Vagina (tissue), 2 donors: ENCODE measurements at regions not wholly inside any gene's neighbourhood (a gene's known extent, or its start where the extent isn't known, plus 50 kb on each side); places are given as distances from the start of the nearest gene placed in this dataset.

Experiments used
- DNase-seq, 2 donors: peaks; one replicate each; pipeline ENCODE4 v3.0.0-alpha.2; 2017; ENCODE audit errors: extremely low spot score in 2 of 2
- H3K27ac ChIP-seq: fragments of 200-600 bp; sonication (generic); one replicate; pipeline ENCODE4 v1.5.1; 2019
- H3K27me3 ChIP-seq: fragments of 200-600 bp; sonication (generic); one replicate; pipeline ENCODE4 v1.5.1; 2019
- H3K36me3 ChIP-seq, 2 donors: fragments of 200-600 bp; sonication (generic); one replicate each; pipeline ENCODE4 v1.5.1; 2017 to 2019
- H3K4me1 ChIP-seq: fragments of 200-600 bp; sonication (generic); one replicate; pipeline ENCODE4 v1.5.1; 2019
- H3K4me3 ChIP-seq, 2 donors: fragments of 200-600 bp; sonication (generic); 1 replicate in 1 of 2; 2 replicates in 1 of 2; pipeline ENCODE4 v1.5.1; 2016 to 2019
- H3K9me3 ChIP-seq: fragments of 200-600 bp; sonication (generic); one replicate; pipeline ENCODE4 v1.5.1; 2019
- POLR2A ChIP-seq, 2 donors: fragments of 450-650 bp; IDR thresholded peaks; one replicate each; pipeline ENCODE4 v1.6.1; 2017; ENCODE audit warnings: antibody characterized with exemption in 2 of 2, mild to moderate bottlenecking in 2 of 2, moderate library complexity in 2 of 2
- POLR2AphosphoS5 ChIP-seq, 2 donors: sonication (generic); formaldehyde crosslinking; IDR thresholded peaks; one replicate each; pipeline ENCODE4 v1.9.0; 2017; ENCODE audit warnings: antibody characterized with exemption in 2 of 2, mild to moderate bottlenecking in 2 of 2, low read depth in 1 of 2; ENCODE audit not compliant: insufficient read depth in 1 of 2
- intact Hi-C: fragments of 100-400 bp; cut with DNase I; formaldehyde crosslinking; loops from one replicate; pipeline ENCODE4 v1.15.1; 2023
- TF ChIP-seq, protein P1 (sequence below), 3 experiments: fragments of 450-650 bp in 2 of 3; fragments of 200-600 bp in 1 of 3; sonication (generic) in 1 of 3; IDR thresholded peaks; one replicate each; pipeline ENCODE4 v1.5.1; 2017 to 2019; ENCODE audit warnings: antibody characterized with exemption in 3 of 3, mild to moderate bottlenecking in 2 of 3, moderate library complexity in 2 of 3

DNA sequence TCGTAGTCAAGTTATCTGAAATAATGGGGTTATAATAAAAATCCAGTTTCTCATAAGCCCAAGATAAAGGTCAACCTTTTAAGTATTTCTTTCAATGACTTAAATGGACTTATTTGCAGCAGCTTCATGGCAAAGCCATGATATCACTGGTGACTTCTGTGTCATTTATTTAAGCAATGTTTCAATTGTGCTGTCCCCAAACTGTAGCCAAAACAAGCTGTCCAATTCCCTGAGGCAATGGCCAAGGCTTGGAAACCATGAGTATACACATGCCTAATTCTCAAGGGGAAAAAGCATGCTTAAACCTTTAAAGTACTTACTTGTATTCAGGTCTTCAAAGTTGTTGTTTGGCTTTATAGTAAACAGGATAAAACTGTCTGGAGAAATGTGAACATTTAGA lies 376.4 kb upstream of the TNC start:
- H3K9me3 ChIP-seq, result no peaks in the 10 kb centered on the region
- DNase-seq, result no peak
- H3K4me3 ChIP-seq, result no peak overlapping the region
- H3K27ac ChIP-seq, result no peak overlapping the region
- H3K27me3 ChIP-seq, result no peaks in the 10 kb centered on the region
- no peaks in the 10 kb centered on the region for H3K4me1 ChIP-seq
- TF ChIP-seq, protein P1, sequence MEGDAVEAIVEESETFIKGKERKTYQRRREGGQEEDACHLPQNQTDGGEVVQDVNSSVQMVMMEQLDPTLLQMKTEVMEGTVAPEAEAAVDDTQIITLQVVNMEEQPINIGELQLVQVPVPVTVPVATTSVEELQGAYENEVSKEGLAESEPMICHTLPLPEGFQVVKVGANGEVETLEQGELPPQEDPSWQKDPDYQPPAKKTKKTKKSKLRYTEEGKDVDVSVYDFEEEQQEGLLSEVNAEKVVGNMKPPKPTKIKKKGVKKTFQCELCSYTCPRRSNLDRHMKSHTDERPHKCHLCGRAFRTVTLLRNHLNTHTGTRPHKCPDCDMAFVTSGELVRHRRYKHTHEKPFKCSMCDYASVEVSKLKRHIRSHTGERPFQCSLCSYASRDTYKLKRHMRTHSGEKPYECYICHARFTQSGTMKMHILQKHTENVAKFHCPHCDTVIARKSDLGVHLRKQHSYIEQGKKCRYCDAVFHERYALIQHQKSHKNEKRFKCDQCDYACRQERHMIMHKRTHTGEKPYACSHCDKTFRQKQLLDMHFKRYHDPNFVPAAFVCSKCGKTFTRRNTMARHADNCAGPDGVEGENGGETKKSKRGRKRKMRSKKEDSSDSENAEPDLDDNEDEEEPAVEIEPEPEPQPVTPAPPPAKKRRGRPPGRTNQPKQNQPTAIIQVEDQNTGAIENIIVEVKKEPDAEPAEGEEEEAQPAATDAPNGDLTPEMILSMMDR (IDR thresholded peaks at IDR 0.05), result no peak
- TF ChIP-seq POLR2A (IDR thresholded peaks at IDR 0.05) (no peak), POLR2AphosphoS5 (IDR thresholded peaks at IDR 0.05; ENCODE audit: insufficient read depth in 1 of 2, low read depth in 1 of 2) (no peak)
- intact Hi-C loops, result no loop called here
- no peaks in the 10 kb centered on the region for H3K36me3 ChIP-seq

DNA sequence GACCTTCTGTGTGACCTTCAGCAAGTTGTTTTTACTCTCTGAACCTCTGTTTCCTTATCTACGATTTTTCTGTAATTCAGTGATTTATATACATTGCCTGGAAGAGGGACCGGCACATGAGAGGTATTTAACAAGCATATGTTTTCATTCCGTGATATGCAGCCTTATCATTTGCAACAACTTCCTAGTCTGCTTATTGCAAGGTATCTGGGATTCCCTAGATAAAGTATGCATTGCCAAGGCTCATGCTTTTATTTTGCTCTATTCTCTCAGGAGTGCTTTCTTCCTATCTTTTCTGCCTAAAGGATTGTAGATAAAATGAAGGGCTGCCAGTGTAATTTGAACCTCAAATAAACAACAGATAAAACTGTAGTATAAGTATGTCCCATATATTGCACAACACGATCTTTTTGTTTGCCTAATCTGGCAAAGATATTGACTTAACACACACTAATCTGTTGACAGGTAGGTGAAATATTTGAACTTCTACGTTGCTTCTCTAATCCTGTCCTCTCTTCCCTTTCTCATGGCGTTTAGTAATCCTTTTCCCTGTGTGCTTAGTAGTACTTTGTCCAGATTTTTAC lies 377.2 kb upstream of the TNC start:
- TF ChIP-seq POLR2A (IDR thresholded peaks at IDR 0.05) (no peak), POLR2AphosphoS5 (IDR thresholded peaks at IDR 0.05; ENCODE audit: insufficient read depth in 1 of 2, low read depth in 1 of 2) (no peak)
- TF ChIP-seq, protein P1 (IDR thresholded peaks at IDR 0.05), result no peak
- Histone ChIP-seq H3K9me3 (no peaks in the 10 kb centered on the region), H3K4me1 (no peaks in the 10 kb centered on the region), H3K27ac (no peak overlapping the region), H3K4me3 (no peak overlapping the region), H3K27me3 (no peaks in the 10 kb centered on the region), H3K36me3 (no peaks in the 10 kb centered on the region)
- intact Hi-C loops, result no loop called here
- DNase-seq, result no peak

DNA sequence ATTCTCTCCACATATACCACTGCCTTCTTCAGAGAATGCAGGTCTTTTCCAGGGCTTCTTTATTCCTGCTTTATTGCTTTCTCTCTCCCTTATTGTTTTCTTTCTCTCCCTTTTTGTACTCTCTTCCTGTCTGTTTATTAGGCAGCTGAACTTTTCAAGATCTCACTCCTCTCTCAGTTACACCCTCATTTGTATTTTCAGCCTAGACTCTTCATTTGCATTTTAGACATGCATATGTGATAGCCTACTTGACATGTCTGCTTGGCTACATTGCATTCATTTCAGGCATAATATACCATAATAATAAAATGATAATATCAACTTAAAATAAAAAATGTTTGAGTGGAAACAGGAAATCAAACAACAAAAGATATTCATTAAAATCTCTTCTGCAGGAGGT lies 377.9 kb upstream of the TNC start:
- intact Hi-C loops, result no loop called here
- Histone ChIP-seq H3K4me3 (no peak overlapping the region), H3K9me3 (no peaks in the 10 kb centered on the region), H3K36me3 (no peaks in the 10 kb centered on the region), H3K27ac (no peak overlapping the region), H3K27me3 (no peaks in the 10 kb centered on the region), H3K4me1 (no peaks in the 10 kb centered on the region)
- no peak for TF ChIP-seq POLR2AphosphoS5 (IDR thresholded peaks at IDR 0.05; ENCODE audit: insufficient read depth in 1 of 2, low read depth in 1 of 2)
- TF ChIP-seq POLR2A (IDR thresholded peaks at IDR 0.05), result no peak
- TF ChIP-seq, protein P1 (IDR thresholded peaks at IDR 0.05), result no peak
- no peak for DNase-seq

DNA sequence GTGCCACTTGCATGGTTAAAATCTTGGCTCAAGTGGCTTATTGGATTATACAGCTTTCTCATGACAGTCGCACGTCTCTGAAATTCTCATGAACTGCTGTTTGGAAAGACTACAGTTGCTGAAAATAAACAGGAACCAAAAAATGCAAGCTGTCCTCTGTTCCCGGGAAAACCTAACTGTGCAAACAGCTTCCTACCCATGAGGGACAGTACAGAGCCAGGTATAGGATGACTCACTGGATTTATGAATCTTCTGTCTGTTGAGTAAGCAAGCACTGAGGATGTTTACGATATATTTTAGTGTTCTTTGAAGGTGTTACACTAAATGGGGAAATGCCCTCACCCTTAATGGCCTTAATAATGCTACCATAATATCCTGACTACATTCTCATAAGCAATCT lies 380.3 kb upstream of the TNC start:
- DNase-seq, result no peak
- Histone ChIP-seq H3K4me1 (no peaks in the 10 kb centered on the region), H3K36me3 (no peaks in the 10 kb centered on the region), H3K4me3 (no peak overlapping the region), H3K27ac (no peak overlapping the region), H3K9me3 (no peaks in the 10 kb centered on the region), H3K27me3 (no peaks in the 10 kb centered on the region)
- TF ChIP-seq POLR2A (IDR thresholded peaks at IDR 0.05) (no peak), POLR2AphosphoS5 (IDR thresholded peaks at IDR 0.05; ENCODE audit: insufficient read depth in 1 of 2, low read depth in 1 of 2) (no peak)
- TF ChIP-seq, protein P1 (IDR thresholded peaks at IDR 0.05), result no peak
- intact Hi-C loops, result no loop called here

DNA sequence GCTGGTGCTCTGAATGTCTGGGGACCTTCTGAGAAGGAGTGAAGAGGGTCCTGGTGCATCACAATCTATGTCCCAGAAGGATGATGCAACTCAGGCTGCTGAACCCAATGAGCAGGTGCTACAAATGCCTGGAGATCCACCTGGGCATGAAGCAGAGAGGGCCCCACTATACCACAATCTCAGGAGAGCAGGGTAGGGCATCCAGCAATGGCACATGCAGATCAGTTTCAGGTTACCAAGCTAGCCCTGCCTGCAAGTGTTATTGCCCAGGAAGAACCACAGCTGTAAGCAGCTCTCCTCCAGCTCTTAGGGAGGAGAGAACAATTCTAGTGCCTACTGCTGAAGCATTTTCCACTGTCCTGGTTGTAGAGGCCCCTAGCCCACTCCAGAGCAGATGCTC lies 389.2 kb upstream of the TNC start:
- Histone ChIP-seq H3K9me3 (no peaks in the 10 kb centered on the region), H3K27ac (no peak overlapping the region), H3K4me1 (no peaks in the 10 kb centered on the region), H3K4me3 (no peak overlapping the region), H3K27me3 (no peaks in the 10 kb centered on the region), H3K36me3 (no peaks in the 10 kb centered on the region)
- intact Hi-C loops, result no loop called here
- DNase-seq, result no peak
- TF ChIP-seq POLR2AphosphoS5 (IDR thresholded peaks at IDR 0.05; ENCODE audit: insufficient read depth in 1 of 2, low read depth in 1 of 2) (no peak), POLR2A (IDR thresholded peaks at IDR 0.05) (no peak)
- TF ChIP-seq, protein P1 (IDR thresholded peaks at IDR 0.05), result no peak
